SIG-M5 treated with dmso at 0.1 percent for 504 hours (cell line): ENCODE measurements at regions not wholly inside any gene's neighbourhood (a gene's known extent, or its start where the extent isn't known, plus 50 kb on each side); places are given as distances from the start of the nearest gene placed in this dataset.

Experiments
- DNase-seq: peaks from one replicate; lab custom pipeline; 2025; ENCODE audit not compliant: unreplicated experiment; lab: John Stamatoyannopoulos, UW

DNA sequence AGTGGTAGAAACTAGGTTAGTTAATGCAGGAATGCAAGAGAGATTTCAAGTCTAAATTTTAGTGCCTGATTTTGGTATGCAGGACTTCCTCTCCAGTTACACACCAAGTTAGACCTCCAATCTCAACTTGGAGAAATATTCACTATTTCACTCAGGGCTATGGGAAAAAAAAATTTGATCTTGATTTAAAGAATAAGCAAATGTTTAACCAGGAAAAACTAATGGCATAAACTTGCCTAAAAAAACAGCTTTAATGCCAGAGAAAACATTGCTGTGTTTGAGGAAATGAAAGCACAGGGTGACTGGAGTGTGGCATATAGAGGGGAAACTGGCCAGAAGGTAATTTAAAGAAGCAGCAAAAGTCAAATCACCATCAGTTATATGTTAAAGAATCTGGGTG, 575.4 kb upstream of the LRRC4C start:
- no peak for DNase-seq

DNA sequence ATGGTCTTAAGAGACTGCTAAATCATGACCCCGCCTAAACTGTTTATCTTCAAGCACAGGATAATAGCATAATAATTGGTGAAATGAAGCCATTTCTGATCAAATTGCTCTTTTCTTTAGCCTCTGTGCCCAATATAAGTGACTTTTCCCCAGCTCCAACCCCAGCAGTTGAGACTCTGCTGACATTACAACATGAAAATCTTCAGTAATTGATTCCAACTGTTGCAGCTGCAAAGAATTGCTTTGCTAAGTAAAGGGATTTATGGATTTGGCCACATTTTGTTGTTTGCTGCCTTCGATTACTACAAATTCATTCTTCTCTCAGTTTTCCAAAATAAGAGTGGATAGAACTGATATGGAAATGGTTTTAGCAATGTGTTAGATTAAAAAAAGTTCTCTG, 576.7 kb upstream of the LRRC4C start:
- no peak for DNase-seq

DNA sequence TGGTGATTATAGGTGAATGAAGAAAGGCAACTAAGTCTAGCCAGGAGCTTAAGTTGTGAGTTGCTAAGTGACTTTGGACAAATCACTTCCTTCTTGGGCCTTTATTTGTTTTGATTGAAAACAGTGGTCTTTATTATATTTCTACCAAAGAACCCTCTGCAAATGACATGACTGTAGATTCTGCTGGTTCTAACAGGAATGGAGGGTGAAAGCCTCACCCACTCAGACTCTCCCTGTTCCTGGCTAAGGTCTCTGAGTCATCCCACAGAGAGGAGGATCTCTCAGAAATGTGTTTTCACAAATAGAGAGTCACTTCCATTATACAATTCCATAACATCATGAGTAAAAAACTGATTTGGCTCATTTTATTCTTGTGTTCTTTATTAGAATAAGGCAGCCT, 583.9 kb upstream of the LRRC4C start:
- no peak for DNase-seq

DNA sequence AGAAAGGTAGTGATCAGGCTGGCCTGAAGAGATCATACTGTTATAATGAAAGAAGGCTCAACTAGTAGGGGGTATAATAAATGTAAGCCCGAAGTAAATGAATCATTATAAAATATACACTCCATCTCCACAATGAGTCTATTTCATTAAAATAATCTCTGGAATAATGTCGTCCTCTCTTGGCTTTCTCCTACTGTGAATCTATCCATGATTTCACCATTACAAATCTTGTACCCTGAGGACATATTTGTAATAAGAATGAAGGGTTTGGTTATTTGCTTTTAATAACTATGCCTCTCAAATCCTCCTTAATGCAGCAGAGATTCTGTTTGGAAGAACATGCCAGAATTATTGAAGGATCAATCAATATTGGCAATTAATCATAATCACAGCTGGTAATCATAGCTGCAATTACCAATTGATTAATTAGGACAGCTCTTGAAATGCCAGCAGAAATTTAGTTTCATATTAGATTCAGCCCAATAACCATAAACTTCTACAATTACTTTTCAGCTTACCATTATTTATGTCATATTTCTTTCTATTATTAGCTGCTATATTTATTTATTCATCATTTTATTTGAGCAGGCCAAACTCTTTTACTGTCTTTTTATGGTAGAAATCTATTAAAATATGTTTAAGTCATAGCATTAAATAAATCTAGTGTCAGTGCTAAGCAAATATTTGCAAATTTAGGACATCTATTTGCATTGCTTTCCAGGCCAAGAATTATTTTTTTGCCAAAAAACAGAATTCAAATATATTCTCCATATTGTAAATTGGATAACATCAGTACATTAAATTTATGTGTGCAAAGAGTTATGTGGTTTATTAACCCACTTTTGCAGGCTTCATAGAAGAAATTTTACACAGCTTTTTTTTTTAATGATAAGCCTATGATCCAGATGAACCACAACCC, 588.4 kb upstream of the LRRC4C start:
- no peak for DNase-seq

DNA sequence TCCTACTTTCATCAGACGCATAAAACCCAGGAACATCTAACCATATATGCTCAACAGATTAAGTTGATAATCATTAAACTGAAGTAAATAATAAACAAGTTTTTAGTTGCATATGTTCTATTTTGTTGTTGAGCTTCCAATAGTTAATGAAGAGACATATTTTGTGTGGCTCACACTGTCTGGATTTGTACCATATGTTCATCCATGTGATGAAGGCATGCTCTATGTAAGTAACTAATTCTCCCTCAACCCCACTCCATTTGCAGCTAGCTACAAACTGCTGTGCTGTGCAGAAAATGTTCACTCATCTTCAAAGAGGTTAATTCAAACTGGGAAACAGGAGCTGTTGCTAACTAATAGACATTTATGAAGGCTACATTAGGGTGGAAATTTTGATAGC, 589.7 kb upstream of the LRRC4C start:
- no peak for DNase-seq

DNA sequence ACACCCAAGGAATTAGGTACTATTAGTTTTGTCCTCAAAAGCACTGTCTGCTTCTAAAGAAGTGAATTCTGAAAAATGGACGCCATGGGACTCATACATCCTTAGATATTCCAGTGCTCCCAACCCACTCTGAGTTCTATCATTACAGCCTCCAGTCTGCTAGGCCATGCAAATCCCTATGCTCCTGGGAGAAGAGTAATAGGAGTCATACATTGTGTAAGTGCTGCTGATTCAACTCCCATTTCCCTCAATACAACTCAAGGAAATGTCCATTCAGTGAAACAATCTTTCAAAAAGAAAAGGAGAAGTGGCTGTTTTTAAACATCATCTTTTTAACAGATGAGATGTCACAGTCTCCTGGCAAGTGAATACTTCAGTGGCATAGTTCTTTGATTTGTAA, 590.2 kb upstream of the LRRC4C start:
- DNase-seq, result no peak

DNA sequence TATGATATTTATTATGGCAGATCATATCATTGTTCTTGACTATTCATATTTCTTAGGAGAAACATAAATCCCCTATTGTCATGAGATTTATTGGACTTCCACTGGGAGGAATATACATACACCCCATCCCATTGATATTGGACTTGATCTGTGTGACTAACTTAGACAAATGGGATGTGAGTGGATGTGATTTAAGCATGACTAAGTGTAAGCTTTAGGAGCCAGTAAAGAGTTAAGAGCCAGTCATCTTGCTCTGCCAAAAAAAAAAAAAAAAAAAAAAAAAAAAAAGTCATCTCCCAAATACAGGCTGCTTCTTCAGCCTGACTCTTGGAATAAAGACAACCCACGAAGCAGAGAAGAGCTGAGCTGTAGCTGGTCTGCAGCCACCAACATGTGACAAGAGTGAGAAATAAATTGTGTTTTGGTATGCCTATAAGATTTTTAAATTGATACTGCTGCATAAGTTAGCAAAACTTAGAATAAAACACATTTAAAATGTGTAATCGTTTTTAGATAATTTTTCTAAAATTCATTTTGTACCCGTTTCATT, 595.0 kb upstream of the LRRC4C start:
- DNase-seq, result no peak

DNA sequence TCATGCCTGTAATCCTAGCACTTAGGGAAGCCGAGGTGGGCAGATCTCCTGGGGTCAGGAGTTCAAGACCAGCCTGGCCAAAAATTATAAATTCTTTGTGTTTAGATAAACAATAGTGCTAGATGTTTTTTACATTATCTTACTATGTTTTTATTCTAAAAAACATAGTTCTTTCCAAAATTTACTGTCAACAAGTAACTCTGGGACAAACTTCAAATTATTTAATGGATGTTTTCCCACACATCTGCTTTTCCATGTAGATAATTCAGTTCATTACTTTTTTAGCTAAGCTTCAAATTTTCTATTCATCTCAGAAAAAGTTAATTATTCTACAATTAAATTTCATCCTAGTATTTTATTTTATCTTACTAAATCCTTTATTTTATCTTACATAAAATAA, 596.2 kb upstream of the LRRC4C start:
- no peak for DNase-seq

DNA sequence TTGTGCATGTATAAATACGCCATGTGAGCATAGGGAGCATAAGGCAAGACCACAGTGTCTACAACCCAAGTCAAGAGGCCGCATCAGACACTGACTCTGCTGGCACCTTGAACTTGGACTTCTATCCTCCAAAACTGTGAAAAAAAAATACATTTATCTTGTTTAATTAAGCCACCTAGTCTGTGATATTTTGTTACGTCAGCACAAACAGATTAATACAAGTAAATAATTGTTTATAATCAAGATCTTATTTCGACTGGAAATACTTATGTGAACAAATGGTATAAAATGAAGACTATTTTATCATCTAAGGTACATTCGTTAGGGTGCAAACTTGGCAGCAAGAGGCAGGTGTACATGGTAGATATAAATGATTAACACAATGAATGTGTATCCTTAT, 599.3 kb upstream of the LRRC4C start:
- no peak for DNase-seq

DNA sequence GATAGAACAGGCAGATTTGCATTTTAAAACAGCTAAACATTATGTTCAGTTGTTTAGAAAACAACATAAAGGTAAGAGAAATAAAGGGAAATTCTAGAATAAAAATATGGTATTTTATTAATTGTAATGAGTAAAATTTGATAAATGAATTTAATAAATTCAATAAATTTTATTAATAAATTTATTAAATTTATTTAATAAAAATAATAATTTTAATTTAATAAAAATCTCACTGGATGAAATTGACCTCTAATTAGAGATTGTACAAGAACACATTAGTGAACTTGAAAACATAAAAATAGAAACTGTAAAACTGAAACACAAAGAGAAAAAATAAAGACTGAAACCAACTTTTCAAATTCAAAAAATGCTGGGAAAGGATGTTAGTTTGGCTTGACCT, 605.7 kb upstream of the LRRC4C start:
- DNase-seq, result no peak

DNA sequence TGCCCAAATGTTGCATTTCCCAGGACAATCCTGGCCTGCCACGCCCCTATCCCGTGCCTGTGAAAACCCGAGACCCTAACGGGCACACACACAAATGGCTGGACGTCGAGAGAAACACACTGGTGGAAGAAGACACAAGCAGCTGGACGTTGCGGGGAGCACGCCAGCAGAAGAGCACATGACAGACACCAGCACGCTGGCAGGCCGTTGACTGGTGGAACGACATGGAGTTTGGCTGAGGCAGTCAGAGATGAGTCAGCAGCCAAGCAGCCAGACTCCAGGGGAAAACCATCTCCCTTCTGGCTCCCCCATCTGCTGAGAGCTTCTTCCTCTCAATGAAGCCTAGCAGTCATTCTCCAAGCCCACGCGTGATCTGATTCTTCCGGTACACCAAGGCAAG, 606.7 kb upstream of the LRRC4C start:
- DNase-seq, result no peak

DNA sequence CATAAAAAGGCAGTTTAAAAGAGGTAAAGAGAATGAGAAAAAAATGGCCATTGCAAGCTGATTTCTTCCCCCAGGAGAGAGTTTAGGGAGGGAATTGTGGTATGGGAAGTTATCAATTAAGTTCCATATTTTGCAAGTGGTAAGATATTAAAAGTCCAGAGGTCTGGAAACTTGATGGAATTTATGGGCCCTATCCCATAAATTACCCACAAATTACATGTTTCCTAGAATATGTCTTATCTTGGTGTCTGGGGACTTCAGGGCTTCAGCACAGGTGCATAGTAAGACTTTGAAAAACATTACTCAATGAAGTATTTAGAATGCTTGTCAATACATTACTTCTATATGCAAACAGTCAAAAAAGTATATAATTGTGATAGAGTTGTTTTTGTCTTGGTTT, 614.9 kb upstream of the LRRC4C start:
- DNase-seq, result no peak

DNA sequence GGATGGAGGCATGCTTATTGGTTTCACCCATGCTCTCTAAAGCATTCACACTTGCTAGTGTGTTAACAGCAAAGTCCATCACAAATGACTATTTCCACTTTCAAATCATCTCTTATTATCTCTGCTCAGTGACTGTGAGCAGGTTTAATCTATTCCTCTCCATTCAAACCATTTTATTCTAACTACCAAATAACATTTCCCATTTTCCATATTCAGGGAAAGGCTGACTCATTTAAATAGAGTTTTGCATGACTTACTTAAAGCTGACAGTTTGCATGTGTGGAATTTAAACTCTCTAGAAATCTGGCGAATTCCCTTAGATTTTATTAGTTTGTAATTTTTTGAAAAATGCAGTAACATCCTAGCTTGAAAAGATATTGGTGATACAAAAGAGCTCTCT, 615.7 kb upstream of the LRRC4C start:
- no peak for DNase-seq

DNA sequence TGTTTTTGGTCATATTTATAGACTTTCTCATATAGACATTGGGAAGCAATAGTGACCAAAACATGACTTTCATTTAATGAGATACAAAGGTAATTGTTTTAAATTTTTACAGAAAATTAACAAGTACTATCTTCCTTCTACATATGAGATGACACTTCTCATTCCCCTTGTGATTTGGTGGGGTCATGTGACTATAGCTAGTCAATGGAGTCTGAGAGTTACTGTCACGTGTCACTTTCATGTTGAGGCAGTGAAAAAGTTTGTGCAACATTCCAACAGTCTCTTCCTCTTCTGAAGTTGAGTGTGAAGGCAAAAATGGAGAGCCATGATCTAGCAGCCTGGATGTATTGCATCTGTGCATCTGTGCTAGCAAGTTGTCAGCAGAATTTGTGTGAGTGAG, 618.3 kb upstream of the LRRC4C start:
- DNase-seq, result no peak

DNA sequence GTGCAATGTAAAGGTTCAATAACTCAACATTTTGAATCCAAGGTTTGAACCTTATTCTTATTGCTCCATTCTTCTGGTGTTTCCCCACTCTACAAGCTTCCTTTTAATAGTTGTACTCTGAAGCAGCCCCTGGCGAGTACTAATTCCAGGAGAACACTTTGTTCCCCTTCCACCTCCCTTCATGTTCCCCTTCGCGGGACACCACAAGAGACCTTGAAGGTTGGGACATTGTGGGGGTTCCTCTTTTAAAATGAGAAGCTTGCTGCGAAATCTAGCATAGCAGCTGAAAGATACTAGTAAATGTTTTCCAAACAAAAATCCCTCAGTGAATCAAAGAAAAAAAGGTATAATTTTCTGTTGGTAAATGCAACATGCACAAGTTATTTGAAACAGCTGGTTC, 626.3 kb upstream of the LRRC4C start:
- no peak for DNase-seq

DNA sequence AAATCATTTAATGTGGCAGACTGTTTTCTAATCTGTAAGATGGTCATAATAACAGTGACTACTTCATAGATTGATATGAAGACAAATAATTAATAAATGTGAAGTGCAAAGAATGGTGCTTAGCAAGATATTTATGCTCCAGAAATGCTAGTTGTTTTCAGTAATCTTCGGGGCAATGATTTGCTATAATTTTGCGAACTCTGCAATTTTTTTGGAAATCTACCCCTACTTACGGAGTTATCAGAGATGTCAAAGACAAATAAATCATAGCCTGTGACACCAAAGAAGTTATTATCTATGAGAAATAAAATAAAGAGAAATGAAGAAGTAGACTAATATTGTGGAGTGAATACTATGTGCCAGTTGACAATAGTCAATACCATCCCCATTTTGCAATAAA, 634.1 kb upstream of the LRRC4C start:
- no peak for DNase-seq

DNA sequence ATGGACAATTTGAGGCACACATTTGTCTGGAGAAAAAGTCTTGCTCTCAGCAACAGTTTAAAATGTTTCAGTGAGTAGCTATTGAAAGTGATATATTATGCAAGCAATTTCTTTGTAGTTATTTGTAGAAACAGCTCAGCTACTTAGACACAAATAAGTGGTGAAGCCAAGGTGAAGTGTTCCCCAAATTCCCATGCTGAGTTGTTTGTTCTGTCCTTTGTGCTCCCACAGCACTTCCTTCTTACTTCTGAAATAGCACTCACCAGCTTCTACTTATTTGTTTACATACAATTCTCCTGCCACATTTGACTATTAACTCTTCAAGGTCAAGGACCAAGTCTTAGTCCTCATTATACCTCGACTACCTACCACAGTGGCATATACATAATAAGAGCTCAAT, 638.6 kb upstream of the LRRC4C start:
- DNase-seq, result no peak

DNA sequence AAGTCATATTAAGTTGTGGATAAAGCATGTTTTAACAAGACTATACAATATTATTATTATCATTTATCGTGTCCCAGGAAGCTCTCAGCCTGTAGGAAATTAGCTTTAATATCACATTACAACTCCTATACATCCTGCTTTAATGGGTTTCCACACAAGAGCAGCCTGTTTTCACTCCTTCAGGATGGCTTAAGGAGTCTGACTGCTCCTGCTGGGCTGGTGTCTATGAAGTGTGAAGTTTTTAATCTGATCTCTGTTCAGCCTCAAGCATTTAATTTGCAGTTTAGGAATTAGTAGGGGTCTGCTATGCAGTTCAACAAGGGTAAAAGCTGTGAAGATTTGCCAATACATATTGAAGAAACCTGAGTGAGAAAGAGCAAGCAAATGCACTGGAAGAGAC, 653.4 kb upstream of the LRRC4C start:
- DNase-seq, result no peak

DNA sequence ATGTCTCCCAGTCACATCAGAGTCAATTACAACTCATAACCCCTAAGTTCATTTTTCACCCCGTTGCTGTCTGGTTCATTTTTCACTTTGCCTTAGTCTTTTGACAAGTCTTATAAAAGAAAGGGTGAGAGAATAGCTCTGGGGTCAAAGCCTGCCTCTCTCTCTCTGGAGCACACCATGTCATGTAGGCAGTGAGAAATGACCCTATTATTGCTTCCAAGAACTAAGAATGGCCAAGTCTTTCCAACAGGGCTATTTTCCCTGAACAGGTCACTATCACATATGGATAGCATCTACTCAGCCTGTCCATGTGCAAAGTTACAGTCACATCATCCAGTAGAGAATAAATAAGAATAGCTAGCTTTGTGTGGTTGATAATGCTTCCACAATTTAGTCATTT, 655.5 kb upstream of the LRRC4C start:
- no peak for DNase-seq

DNA sequence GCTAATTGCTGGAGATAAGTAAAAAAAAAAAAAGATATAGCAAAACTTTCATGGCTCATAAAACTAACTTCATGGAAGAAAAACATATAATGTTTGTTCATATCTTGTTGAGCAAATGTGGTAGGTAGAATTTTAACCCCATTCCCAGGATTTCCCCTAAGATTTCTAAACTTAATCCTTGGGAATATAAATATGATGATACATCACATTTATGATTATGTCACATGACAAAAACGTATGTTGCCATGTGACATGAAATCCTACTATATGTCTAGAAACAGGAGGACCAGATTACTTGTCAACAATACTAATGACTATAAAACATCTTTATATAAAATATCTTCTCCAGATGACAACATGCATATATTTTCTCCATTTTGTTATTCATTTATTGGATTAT, 679.0 kb upstream of the LRRC4C start:
- no peak for DNase-seq

DNA sequence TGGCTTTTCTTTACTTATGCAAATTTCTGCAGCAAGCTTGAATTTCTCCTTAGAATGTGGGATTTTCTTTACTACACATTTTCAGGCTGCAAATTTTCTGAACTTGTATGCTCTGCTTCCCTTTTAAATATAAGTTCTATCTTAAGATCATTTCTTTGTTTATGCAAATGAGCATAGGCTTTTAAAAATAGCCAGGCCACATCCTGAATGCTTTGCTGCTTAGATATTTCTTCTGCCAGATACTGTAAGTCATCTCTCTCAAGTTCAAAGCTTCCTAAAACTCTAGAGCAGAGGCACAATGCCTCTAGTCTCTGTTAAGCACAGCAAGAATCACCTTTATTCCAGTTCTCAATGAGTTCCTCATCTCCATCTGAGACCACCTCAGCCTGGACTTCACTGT, 685.9 kb upstream of the LRRC4C start:
- no peak for DNase-seq

DNA sequence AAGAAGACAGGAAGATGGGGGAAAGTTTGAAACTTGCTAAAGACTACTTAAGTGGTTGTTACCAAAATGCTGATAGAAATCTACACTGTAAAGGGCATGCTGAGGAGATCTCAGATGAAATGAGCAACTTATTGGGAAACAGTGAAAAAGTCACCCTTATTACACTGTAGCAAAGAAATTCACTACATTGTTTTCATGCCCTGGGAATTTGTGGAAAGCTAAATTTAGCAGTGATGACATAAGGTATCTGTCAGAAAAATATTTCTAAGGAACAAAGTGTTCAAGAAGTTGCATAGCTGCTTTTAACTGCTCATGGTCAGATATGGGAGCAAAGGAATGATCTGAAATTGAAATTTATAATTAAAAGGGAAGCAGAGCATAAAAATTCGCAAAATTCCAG, 702.4 kb upstream of the LRRC4C start:
- DNase-seq, result no peak

DNA sequence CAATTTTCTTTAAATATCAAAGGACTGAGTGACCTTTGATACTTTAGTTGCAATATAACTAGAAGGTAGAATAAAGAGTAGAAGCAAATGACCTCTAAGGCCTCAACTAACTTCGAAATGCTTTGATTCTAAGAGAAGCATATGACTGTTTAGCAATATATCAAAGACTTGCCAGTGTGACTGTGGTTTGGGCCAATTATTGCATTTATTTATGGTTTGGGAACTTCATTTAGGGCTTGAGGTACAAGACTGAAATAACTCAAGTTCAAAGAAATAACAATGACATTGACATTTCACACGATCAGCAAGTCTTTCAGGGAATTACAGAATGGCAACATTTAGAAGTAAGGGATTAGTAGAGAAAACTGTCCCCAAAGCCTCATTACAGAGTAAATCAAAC, 709.7 kb upstream of the LRRC4C start:
- DNase-seq, result no peak
